ENCODE measurements at regions not wholly inside any gene's neighbourhood (a gene's known extent, or its start where the extent isn't known, plus 50 kb on each side); places are given as distances from the start of the nearest gene placed in this dataset.

GRCh38 chr6:104118274-104118673, 741.4 kb downstream of the HACE1 start:
- TF ChIP-seq, protein P1, sequence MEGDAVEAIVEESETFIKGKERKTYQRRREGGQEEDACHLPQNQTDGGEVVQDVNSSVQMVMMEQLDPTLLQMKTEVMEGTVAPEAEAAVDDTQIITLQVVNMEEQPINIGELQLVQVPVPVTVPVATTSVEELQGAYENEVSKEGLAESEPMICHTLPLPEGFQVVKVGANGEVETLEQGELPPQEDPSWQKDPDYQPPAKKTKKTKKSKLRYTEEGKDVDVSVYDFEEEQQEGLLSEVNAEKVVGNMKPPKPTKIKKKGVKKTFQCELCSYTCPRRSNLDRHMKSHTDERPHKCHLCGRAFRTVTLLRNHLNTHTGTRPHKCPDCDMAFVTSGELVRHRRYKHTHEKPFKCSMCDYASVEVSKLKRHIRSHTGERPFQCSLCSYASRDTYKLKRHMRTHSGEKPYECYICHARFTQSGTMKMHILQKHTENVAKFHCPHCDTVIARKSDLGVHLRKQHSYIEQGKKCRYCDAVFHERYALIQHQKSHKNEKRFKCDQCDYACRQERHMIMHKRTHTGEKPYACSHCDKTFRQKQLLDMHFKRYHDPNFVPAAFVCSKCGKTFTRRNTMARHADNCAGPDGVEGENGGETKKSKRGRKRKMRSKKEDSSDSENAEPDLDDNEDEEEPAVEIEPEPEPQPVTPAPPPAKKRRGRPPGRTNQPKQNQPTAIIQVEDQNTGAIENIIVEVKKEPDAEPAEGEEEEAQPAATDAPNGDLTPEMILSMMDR (IDR thresholded peaks at IDR 0.05), result no peak
- TF ChIP-seq EP300 (IDR thresholded peaks at IDR 0.05) (no peak), POLR2A (IDR thresholded peaks at IDR 0.05) (no peak)
- Histone ChIP-seq H3K9me3 (no peaks in the 10 kb centered on the region), H3K27me3 (no peaks in the 10 kb centered on the region), H3K4me3 (no peak overlapping the region), H3K27ac (no peak overlapping the region), H3K4me1 (no peaks in the 10 kb centered on the region), H3K36me3 (no peaks in the 10 kb centered on the region)
- WGBS, 2 donors, result 51 to 55% methylated on average over 4 of the region's 4 CpGs
- DNase-seq (ENCODE audit: low spot score in 2 of 2), result no peak

GRCh38 chr6:104109806-104110205, 749.9 kb downstream of the HACE1 start:
- no peak for TF ChIP-seq POLR2A (IDR thresholded peaks at IDR 0.05)
- TF ChIP-seq EP300 (IDR thresholded peaks at IDR 0.05), result no peak

DNA sequence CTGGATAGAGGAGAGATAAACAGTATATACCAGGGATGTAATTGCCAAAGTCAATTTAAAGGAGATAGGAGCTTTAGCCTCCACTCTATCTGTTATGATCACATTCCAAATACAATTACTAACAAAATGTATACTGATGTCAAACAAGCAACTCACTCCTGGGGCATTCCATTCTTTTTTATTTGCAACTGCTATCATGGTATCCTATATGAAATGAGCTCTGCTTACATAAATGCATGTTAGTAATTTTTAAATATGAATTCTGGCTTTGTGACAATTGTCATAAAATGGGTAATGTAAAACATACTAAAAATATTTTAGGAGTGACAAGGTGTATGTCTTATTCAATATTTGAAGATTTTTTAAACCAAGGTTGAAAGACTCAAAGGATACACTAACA, 751.1 kb downstream of the HACE1 start:
- H3K27ac ChIP-seq, result no peak overlapping the region
- H3K9me3 ChIP-seq, result no peaks in the 10 kb centered on the region
- no peak for DNase-seq (ENCODE audit: low spot score in 2 of 2)
- H3K4me3 ChIP-seq, result no peak overlapping the region
- no peaks in the 10 kb centered on the region for H3K4me1 ChIP-seq
- H3K36me3 ChIP-seq, result no peaks in the 10 kb centered on the region
- H3K27me3 ChIP-seq, result no peaks in the 10 kb centered on the region
- TF ChIP-seq POLR2A (IDR thresholded peaks at IDR 0.05), result no peak
- TF ChIP-seq EP300 (IDR thresholded peaks at IDR 0.05), result no peak
- TF ChIP-seq, protein P1 (IDR thresholded peaks at IDR 0.05), result no peak

More at GRCh38 chr6:104109806-104110205, 749.9 kb downstream of the HACE1 start:
- Histone ChIP-seq H3K4me3 (no peak overlapping the region), H3K27ac (no peak overlapping the region), H3K4me1 (no peaks in the 10 kb centered on the region), H3K27me3 (no peaks in the 10 kb centered on the region), H3K36me3 (no peaks in the 10 kb centered on the region), H3K9me3 (no peaks in the 10 kb centered on the region)
- WGBS, 2 donors, result 81 to 91% methylated on average over 2 of the region's 2 CpGs
- DNase-seq (ENCODE audit: low spot score in 2 of 2), result no peak

DNA sequence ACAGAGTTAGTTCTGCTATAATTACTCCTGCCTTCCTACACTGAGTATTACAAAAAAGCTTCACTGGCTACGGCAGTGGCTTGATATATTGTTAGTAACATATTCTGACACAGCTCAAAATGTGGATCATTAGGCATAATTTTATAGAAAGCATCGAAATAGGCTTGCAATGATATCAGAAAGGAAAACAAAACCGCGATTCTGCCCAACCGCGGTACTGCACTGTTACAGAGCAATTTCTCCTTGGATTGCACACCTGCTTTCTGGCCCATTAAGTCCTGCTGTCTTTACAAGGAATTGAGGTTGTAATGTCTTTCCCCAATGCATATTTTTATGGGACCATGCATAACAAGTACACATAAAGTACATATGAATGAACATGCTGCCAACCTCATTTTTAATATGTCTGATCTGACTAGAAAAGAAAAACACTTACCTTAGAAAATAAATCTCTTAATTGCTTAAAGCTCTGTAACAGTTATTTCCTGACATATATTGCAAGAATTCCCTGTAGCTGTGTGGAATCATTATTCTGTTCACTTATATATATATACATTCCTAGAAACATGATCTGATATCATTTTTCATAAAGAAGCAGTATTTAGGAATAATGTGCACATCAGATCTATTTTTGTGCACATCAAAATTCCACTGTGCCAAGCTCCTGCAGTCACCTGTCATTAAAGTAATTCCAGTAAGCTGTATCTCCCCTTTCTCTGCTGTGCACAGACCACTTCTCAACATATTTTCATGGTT, 763.9 kb downstream of the HACE1 start:
- WGBS, 2 donors, result 87 to 91% methylated on average over 6 of the region's 6 CpGs
- H3K27me3 ChIP-seq, result no peaks in the 10 kb centered on the region
- no peak overlapping the region for H3K27ac ChIP-seq
- H3K4me1 ChIP-seq, result no peaks in the 10 kb centered on the region
- TF ChIP-seq EP300 (IDR thresholded peaks at IDR 0.05) (no peak), POLR2A (IDR thresholded peaks at IDR 0.05) (no peak)
- TF ChIP-seq, protein P1 (IDR thresholded peaks at IDR 0.05), result no peak
- H3K9me3 ChIP-seq, result no peaks in the 10 kb centered on the region
- no peak for DNase-seq (ENCODE audit: low spot score in 2 of 2)
- H3K4me3 ChIP-seq, result no peak overlapping the region
- no peaks in the 10 kb centered on the region for H3K36me3 ChIP-seq

DNA sequence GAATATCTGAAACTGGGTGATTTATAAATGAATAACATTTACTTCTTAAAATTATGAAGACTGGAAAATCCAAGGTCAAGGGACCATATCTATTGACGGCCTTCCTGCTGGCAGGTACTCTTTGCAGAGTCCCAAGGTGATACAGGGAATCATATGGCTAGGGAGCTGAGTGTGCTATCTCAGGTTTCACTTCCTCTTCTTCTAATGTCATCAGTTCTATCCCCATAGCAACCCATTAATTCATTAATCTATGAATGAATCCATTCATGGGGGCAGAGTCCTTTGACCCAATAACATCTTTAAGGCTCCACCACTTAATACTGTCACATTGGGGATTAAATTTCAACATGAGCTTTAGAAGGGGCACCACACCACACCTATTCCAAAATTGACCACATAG, 772.0 kb downstream of the HACE1 start:
- WGBS, 2 donors, result 85 to 92% methylated on average over 1 of the region's 1 CpG

More for the DNA sequence above, 772.0 kb downstream of the HACE1 start:
- Histone ChIP-seq H3K4me3 (no peak overlapping the region), H3K36me3 (no peaks in the 10 kb centered on the region), H3K27ac (no peak overlapping the region), H3K27me3 (no peaks in the 10 kb centered on the region), H3K4me1 (no peaks in the 10 kb centered on the region), H3K9me3 (peaks cover 0 to 1% (median 0%) of the 10 kb centered on the region in 4 donors)
- no peak for DNase-seq (ENCODE audit: low spot score in 2 of 2)
- no peak for TF ChIP-seq POLR2A (IDR thresholded peaks at IDR 0.05)
- TF ChIP-seq, protein P1 (IDR thresholded peaks at IDR 0.05), result no peak
- TF ChIP-seq EP300 (IDR thresholded peaks at IDR 0.05), result no peak

Data from tibial nerve (tissue), 4 donors.